GM19463 (cell line): ENCODE measurements at regions not wholly inside any gene's neighbourhood (a gene's known extent, or its start where the extent isn't known, plus 50 kb on each side); places are given as distances from the start of the nearest gene placed in this dataset.
A peak's percentile ranks its signal among the peaks of the same experiment; 100 is the strongest.

ENCODE experiments used
- ATAC-seq: cut with Tn5 transposase; IDR thresholded peaks from one replicate; pipeline ENCODE4 v1.9.1; 2021; ENCODE audit warnings: mild to moderate bottlenecking, moderate library complexity; ENCODE audit not compliant: unreplicated experiment

DNA sequence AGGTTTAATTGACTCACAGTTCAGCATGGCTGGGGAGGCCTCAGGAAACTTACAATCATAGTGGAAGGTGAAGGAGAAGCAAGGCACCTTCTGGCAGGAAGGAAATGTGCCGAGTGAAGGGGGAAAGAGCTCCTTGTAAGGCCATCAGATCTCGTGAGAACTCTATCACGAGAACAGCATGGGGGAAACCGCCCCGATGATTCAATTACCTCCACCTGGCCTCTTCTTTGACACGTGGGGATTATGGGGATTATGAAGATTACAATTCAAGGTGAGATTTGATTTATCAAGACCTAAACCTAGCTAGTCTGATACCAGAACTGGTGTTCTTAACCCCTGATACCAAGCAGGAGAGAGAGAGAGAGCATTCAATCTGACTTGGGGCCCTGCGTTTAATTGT, 258.7 kb downstream of the PTEN start:
- ATAC-seq = no peak

DNA sequence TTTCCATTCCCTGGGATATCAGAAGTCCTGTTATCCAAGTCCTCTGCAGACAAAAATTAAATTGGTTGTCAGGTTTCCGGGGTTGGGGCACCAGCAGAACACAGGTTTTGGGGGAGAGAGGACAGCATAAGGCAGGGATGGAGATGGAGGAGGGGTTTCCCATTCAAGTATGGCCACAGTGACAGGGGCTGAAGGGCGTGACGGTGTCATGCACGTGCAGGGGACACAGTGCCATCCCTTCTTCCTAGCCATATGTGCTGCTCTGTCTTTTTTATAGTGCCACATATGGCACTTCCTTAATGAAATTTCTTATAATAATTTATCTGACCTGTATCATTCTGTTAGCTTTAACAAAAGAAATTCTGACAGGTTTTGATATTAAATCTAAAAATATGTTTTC, 259.2 kb downstream of the PTEN start:
- no peak for ATAC-seq

DNA sequence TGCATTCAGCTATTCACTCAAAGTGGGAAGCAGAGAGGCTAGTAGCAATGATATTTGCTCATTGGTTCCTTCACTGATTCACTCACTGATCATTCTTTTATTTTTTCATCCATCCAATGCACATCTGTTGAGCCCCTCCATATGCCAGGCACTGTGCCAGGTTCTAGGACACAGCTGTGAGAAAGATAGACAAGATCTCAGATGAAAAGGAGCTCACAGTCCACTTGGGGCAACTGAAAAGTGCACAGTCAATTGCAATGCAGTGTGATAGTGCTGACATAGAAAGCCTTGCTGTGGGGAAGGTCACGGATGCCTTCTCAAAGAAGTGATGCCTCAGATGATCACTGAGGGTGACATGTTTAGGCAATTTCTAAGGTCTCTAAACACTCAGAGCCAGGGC, 262.3 kb downstream of the PTEN start:
- ATAC-seq = no peak

DNA sequence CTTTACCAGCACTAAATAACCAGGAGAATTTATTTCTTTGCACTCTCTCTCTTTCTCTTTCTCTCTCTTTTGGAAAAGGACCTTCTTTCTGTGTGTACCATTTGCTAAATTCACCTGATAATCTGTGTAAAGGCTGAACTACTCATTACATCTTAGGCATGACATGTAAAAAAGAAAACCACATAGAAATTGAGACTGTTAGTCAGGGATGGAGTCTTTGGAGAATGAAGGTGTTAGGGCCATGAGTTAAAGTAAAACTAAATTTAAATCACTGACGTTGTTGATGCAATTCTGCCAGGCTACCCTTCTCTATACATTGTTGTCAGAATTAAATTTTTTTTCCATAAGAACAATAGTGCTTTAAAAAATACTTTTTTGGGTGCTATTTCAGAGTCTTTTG, 263.3 kb downstream of the PTEN start:
- ATAC-seq = no peak

DNA sequence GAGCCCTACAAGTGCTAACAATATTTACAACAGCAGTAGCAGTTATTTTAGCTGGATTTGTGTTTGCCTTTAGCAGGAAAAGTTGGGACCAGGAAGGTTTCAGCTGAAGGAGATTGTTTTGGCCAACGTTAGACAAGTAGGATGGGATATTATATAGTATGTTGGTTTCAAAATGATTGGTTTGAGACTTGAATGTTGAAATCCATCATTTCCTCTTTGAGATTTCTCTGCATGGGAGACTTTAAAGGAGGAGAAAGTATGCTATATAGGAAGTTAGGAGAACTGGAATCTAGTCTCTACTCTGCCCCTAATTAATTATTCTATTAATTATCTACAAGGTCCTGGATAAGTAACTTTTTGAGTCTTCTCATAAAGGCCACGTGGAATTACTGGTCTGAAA, 263.8 kb downstream of the PTEN start:
- no peak for ATAC-seq

DNA sequence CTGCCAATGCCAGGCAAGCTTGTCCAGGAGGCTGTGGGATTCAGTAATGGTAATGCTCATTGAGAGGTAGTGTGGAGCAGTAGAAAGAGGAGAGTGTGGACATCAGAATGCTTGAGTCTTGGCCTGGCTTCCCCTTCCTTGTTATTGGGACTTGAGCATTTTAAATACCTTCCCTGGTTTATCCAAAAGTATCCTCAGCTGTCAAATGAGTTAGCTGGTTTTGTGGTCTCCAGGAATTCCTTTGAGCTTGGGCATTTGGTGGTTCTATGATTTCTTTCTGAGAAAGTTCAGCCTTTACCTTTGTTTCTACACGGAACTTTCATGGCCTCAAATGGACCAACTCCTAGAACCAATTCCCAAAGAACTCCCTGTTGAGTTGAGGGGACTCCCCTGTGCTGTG, 264.3 kb downstream of the PTEN start:
- ATAC-seq = no peak

DNA sequence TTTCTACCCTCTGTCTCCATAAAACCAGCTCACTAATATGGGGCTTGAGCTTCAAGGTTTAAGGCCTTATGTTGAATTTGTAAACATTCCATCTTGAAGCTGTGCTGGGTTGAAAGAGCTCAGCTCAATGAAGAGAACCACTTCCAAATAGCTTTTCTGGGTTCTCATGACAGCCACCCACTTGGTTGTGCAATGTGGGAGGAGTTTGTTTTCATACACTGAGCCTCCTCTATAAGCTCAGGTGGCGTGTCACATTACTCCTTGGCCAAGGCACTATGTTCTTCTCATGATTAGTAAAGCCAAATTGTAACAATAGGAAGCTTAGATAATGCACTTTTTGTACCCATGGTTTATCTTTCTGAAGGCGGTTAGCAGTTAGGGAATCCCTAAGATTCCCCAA, 265.6 kb downstream of the PTEN start:
- no peak for ATAC-seq

DNA sequence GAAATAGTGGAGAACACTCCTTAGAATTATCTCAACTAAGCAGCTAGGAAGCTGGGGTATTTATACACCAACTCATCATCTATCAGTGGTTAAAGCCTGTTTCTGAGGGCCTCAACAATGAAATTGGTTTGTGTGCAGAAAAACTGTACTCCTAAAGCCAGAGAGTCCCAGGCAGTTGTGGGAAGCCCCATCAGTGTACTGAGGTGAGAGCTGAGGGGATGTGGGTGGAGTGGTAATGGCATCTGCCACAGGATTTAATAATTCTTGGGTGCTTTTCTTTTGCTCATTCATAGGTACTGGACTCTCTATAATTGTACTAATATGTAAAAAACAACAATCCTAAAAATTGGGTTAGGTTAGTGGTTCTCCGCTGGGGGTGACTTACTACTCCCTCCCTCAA, 267.5 kb downstream of the PTEN start:
- ATAC-seq = no peak

DNA sequence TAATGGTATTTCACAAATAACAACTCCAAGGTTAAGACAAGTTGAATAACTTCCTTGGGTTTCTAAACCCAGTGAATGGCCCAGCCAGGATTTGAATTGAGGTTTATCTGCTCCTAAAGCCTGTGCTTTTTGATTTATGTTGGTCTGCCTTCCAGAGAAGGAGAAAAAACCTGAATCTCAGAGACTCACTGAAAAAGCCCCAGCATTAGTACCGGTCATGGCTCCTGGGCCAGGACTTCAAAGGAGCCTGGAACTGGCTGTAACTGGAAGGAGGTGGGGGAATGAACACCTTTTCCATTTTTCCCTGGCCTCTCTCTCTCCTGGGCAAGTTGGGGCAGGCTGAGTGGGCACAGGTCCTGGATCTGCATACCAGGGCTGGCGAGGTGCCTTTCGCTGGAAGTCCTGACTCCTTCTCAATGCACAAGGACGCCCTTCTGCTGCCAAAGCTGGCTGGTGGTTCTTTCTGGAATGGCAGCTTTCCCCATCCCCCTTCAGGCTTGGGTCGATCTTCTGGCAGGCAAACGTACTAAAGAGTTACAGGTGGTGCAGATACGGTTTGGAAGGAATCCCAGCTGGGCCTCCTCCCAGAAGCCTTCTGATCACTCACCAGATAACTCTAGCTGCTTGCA, 268.2 kb downstream of the PTEN start:
- no peak for ATAC-seq

DNA sequence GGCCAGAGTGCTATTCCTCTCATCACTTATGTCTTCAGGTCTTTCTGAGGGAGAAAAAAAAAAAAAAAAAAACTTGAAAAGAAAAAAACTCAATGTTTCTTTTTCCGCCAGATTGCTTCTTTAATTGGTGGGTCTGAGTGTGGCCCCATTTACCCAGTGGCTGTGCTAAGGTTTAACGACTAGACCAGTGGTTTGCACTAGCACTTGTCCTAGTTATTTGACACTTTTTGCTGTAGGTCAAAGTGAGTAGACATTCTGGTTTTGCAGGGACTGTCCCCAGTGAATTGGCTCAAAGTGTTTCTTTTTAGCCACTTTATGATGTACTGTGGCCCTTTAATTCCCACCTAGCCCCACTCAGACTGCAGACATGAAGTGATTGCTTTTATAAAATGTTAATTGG, 273.3 kb downstream of the PTEN start:
- ATAC-seq = no peak

DNA sequence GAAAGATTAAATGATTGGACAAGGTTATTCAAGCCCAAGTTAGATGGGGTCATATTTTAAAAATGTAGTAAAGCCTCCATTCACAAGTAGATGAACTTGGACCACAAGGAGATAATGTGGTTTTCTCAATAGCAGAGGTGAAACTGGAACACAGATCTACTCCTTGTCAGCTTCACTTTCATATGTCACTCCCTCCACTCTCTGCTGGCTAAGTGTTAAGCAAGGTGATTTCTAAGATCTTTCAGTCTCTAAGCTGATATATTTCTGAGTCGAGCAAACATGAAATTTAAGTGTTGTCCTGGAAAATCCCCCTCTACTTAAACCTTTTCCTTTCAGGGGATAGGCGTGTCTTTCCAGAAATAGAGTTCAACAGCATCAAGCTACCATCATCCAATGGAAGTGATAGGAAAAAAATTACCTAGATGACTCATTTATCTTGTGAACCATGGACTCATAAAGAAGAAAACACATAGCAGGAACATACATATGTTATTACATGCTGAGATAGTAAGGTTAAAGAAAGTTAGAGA, 275.0 kb downstream of the PTEN start:
- peak; percentile 94 for ATAC-seq

DNA sequence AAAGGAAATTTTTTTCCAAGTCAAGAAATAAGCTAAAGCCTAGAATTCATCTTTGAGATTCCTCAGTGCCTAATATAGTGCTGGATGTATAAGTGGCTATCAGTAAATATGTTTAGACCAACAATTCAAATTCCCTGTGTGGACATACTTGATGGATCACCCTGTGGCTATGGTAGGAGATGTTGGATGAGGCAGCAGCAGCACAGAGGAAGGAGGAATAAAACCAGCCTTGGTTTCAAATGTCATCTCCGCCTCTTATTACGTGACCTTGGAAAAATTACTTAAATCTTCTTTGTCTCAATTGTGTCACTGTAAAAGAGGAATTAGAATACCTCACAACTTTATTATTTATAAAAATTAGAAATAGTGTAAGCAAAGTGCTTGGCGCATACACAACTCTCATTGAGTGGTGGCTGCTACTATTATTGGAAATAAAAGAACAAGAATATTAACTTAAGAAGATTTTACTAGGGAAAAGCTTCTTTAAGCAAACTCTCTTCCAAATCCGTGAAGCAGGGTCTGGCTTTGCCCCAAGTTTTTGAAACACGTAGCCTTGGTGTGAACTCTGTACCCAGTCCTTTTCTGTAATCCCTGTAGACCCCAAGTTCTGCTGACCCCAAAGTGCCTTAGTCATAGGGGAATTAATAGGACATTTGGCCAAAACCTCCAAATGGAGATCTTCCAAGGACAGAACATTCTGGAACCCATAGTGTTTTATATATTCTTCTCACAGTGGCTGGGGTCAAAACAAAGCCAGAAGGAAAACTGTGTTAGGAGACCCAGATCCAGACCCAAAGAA, 283.8 kb downstream of the PTEN start:
- ATAC-seq = no peak

DNA sequence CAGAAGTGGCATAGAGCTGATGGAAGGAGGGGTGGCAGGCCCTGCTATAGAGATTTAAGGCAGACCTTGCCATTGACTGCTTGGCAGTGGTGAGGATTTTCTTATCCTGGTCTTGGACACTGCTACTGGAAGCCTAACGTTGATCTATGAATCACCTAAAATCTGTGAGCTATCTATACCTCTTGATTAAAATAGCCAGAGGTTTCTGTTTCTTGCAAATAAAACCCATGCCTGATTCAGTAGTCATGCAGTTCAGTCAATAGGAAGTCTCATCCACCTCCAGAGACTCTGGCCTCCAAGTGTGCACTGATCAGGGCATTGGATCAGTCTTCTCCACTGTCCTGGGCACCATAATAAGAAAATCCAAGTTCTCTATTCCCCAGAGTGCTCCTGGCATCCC, 286.5 kb downstream of the PTEN start:
- ATAC-seq = no peak

DNA sequence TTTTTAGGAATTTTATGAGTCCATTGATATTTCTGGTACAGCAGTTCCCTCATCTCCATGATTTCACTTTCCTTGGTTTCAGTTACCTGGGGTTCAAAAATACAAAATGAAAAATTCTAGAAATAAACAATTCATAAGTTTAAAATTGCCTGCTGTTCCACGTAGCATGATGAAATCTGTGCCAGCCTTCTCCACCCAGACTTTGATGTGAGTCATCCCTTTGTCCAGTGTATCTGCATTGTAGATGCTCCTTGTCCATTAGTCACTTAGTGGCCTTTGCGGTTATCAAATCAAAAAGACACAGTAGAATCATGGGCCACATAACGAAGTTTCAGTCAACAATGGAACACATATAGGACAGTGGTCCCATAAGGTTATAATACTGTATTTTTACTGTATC, 286.9 kb downstream of the PTEN start:
- ATAC-seq = no peak

DNA sequence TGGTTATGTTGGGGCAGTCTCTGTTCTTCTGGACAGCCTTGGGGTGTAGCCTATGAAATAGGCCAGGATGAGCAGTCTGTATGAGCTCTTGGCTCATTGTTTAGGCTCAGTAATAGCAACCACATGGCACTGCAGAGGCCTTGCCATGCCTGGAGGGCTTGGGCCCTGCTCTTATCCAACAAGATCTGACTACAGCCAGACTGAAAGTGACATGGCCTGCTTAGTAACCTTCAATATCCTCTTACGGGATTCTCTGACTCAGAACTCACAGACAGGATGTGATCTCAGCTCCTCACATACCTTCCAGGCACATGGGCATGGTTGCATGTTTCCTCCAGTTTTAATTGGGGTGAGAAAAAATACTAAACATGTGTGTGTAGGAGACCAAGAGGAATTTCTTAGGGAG, 289.3 kb downstream of the PTEN start:
- peak; percentile 82 for ATAC-seq

DNA sequence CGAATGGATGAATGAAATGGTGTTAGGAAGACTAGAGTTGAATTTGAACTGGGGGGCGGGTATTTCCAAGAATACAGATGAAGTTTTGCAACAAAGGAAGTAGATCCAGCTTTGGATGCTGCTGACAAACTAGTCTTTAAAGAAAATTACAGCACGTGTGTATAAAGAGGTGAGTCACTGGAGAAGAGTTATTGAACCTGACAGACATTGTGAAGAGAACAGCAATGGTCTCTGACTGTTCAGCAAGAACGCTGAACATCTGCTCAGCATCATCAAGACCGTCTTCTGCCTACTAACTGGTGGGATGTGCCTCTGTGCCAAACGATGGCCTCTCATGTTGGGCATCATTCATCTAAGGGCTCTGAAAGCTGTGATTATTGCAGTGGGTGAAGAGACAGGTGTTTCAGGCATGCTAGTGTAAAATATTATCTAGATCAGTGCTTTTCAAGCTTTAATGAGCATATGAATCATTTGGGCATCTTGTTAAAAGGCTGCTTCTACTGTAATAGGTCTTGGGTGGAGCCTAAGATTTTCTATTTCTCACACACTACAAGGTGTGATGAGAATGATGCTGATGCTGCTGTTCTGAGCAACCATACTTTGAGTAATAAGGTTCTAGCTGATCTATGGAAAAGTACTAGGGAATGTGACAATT, 291.3 kb downstream of the PTEN start:
- ATAC-seq = no peak

DNA sequence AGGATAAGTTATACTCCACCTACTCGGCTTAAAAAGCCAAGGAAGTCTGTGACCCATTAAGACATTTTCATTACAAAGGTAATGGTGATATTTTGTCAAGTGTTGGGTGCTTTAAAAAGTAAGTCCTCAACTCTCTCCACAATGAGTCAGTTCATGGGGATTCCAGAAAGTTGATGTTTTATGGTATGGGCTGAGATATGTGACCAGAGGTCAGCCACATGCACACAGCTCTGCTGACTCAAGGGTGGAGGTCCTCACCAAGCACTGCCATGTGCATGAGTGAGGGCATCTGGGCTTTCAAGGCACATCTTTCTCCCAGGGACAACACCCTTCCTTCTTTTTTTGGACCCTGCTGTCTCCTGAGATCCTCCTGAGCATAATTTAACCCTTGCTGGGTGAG, 292.9 kb downstream of the PTEN start:
- ATAC-seq = no peak

DNA sequence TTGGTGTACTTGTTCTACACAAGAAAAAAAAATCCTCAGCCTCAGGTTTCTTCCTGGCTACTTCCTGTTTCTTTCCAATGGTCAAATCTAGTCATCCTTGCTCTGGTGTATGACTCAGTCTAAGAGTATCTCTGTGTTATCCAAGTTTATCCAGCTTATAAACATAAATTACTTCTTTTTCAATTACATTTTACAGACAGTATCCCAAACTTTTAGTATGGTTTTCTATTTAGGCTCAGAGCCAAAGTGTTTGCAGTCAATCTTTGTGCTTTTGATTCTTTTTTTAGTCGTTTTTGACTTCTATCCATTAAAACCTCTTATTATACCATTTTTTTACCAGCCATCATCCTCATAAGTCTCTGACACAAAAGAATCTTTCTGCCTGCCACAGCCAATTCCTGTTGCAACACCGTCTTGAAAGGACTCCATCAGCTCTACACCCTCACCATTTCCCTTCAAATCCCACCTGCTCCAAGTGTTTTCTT, 294.6 kb downstream of the PTEN start:
- no peak for ATAC-seq

DNA sequence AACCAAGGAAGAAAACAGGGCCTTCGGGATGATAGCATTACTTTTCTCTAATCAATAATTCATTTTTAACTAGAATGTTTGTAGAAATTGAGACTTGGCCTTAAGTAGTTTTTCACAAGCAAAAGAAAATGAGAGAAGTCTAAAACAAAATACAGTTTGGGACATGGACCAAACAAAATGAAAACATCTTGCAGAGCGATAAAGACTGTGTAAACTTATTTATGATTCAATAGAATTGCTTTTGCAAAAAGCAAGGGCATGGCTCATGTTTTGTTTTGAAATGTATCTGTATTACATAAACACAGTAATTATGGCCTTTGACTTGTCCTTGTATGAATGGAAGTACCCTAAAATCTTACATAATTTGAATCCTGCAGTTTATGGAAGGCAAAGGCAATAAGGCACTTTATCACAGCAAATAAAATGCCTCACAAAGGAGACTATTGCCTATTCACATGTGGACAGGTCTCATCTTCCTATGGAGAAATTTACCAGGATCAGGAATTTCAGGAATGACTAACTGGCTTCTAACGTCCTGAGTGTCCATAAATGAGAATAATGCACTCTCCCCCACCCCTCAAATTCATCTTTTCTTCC, 295.2 kb downstream of the PTEN start:
- no peak for ATAC-seq

DNA sequence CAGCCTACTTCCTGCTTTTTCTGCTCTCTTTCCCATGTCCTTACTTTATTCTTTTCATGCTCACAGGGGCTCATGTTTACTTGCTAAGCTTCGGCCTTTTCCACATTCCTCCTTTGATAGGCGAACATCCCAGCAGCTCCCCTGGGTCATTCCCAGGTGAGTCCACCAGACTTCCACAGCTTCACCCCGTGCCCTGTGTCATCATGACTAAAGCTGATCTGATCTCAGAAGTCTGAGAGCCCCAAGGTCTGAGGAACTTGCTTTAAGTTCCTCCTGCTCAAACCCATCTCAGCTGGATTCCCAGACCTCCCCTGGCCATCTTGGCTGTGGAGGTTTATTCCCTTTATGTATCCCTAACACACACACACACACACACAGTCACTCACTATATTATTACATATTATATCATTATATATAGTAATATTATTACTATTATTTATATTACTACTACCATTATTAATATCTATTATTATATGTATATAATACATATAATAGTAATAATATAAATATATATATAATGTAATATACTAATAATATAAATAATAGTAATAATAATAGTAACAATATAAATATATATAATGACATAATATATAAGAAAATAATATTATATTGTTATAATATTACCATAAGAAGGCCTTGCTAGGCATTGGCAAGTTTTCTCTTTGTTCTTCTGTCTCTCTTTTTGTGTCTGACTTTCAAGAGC, 295.9 kb downstream of the PTEN start:
- ATAC-seq = no peak

DNA sequence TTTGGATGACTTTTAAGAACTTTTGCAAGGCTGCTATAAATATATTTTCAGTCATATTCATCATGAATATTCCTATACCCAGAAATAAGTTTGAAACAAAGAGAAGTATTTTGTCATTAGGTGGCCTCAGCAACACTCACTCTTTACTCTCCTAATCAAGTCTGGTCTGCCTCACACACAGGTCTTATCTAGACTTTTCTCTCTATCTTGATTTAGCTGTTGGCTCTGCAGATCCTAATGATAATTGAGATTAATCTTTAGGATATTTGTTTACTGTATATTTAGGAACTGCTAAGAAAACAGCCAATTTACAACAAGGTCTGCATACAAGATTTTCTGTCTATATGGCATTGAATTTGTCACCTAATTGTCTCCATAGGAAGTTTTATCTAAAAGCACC, 297.6 kb downstream of the PTEN start:
- no peak for ATAC-seq
